GM18858 (cell line): ENCODE measurements at regions not wholly inside any gene's neighbourhood (a gene's known extent, or its start where the extent isn't known, plus 50 kb on each side); places are given as distances from the start of the nearest gene placed in this dataset.

ENCODE experiments used
- ATAC-seq: cut with Tn5 transposase; IDR thresholded peaks from one replicate; pipeline ENCODE4 v1.9.1; 2021; ENCODE audit not compliant: unreplicated experiment

- ATAC-seq, result no peak
These were observed 874.6 kb upstream of the PRMT6 start for GRCh38 chr1:106181866-106182265.

- no peak for ATAC-seq
These were observed 871.4 kb upstream of the PRMT6 start for GRCh38 chr1:106185089-106185488.

DNA sequence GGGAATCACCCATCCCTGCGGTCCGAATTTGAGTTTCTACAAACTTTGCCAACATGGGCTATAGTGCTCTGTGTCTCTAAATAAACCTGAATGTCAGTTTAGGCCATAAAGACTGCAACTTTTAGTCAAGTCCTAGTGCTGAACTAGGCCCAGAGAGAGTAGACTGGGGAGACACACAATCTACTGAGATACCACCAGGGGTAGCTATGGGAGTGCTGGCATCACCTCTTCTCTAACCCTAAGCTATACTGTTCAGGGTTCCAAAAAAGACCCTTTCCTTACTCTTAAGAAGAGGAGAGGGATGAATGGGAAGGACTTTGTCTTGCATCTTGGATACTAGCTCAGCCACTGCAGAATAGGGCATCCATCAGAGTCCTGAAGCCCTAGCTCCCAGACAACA lies 866.7 kb upstream of the PRMT6 start:
- ATAC-seq, result no peak

DNA sequence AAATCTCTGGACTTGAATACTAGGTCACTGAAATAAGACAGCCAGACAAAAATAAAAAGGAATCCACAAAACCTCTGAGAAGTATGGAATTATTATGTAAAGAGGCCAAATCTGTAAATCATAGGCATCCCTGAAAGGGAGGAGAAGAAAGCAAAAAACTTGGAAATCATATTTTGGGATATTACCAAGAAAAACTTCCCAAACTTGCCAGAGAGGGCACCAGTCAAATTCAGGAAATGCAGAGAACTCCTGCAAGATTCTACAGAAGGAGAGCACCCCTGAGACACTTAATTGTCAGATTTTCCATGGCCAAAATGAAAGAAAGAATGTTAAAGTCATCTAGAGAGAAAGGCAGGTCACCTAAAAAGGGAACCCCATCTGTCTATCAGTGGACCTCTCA lies 862.3 kb upstream of the PRMT6 start:
- no peak for ATAC-seq

DNA sequence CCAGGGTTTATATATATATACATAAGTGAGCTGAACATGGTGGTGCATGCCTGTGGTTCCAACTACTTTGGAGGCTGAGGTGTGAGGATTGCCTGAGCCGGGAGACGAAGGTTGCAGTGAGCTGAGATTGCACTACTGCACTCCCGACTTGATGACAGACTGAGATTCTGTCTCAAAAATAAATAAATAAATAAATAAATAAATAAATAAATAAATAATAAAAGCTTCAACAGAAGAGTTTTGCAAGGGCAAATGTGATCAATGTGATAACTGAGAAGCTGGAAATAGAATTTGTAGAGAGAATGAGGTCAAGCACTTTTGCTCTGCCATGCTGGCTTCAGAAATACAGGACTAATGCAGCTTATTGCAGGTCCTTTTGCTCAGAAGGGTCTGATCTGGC lies 855.8 kb upstream of the PRMT6 start:
- ATAC-seq, result no peak

DNA sequence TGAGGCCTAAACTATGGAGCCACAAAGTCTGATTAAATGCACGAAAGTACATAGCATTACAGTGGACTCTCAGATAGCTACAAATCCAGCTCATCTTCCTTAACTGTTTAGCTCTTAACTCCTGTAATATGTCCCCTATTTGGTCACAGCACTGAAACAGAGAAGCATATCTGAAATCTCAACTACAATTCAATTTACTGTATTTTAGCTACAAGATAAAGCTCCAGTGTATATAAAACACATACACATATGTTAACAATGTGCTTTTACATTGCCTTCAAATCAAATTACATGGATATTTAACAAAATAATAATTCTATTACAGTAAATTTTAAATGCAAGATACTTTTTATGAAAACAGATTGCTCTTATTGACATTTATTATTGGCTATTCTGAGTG lies 849.3 kb upstream of the PRMT6 start:
- ATAC-seq, result no peak

GRCh38 chr1:106217765-106218164 lies 838.7 kb upstream of the PRMT6 start:
- ATAC-seq, result no peak

DNA sequence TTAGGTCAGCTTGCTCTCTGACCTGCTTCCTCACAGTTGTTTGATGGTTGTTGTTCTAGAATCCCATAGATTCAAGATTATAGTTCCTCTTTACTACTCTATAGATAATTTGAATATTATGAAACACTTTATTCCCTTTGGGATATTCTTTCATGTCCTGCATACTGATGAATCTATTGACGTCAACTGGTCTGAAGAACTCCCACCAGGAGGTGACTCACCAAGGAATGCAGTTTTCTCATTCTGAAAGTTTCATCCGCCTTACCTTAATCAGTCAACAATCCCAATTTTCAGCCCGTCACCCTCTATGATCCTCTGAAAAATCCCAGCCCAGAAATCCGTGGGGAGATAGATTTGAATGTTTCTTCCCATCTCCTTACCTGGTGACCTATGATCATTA lies 834.1 kb upstream of the PRMT6 start:
- ATAC-seq, result no peak

GRCh38 chr1:106223213-106223612 lies 833.3 kb upstream of the PRMT6 start:
- ATAC-seq, result no peak

DNA sequence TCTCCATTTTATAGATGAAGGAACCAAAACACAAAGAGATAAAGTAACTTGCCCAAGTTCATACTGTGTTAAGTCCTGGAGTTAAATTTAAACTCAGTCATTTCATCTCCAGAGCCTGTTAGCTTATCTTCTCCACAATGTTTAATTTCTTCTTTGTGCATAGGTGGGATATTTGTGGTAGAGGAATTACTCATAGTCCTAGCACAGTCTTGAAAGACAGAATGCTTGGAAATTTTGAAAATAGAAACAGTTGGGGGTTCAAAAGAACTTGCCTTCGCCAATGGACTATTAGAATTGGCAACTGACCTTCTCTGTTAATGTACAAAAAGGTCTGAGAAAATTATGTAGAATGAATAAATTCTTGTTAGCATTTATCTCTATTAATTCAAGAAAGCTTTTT lies 832.0 kb upstream of the PRMT6 start:
- no peak for ATAC-seq

GRCh38 chr1:106225403-106225802 lies 831.1 kb upstream of the PRMT6 start:
- ATAC-seq, result no peak

- ATAC-seq, result no peak
These were observed 829.9 kb upstream of the PRMT6 start for GRCh38 chr1:106226550-106226949.

- ATAC-seq, result no peak
These were observed 824.3 kb upstream of the PRMT6 start for GRCh38 chr1:106232128-106232527.

GRCh38 chr1:106233511-106233910 lies 823.0 kb upstream of the PRMT6 start:
- no peak for ATAC-seq

DNA sequence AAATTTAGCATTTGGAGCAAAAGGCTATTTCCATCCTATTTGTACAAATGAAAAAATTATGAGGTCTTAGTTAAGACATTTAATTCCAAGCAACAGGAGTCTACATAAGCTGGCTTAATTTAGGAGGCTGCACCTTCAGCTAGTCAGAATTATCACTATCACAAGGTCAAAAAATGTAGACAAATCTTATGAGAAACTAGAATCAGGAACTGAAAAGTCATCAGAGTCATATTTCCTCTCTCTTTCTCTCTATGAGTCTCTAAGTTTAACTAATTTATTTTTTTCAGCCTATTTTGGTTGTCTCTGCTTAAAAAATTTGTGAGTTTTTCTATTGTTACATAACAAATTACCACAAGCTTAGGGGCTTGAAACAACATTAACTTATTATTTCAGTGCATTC lies 807.1 kb upstream of the PRMT6 start:
- ATAC-seq, result peak; percentile 74

DNA sequence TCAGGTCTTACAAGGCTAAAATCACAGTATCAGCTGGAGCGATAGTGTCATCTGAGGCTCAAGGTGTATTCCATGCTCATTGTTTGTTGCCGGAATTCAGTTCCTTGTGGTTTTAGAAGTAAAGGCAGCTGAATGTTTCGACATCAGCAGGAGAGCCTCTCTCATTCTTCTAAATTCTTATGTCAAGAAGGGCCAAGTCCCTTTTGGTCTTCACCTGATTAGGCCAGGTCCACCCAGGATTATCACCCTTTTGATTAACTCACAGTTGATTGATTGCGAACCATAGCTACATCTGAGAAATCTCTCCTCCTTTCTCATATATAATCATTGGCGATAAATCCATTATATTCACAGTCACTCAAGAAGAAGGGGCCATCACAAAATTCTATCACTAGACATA lies 806.7 kb upstream of the PRMT6 start:
- ATAC-seq, result no peak

DNA sequence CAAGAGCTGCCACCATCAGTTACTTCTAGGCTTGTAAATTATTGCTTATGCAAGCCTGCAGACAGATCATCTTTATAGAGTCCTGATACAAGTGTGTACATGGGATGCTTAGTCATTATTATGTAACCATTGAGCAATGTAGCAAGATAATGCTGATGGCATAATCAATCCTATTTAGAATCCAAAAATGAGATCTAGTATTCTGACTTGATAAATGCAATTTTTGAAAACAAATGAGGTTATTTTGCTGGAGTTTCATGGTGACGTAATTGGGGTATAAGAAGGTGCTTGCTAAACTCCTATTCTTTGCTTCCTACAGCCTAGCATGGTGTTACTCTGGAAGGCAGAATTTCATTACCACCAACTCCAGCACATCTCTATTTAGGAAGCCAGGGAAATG lies 801.7 kb upstream of the PRMT6 start:
- ATAC-seq, result no peak

- no peak for ATAC-seq
These were observed 789.7 kb upstream of the PRMT6 start for GRCh38 chr1:106266786-106267185.

- ATAC-seq, result no peak
These were observed 788.4 kb upstream of the PRMT6 start for GRCh38 chr1:106268070-106268469.

DNA sequence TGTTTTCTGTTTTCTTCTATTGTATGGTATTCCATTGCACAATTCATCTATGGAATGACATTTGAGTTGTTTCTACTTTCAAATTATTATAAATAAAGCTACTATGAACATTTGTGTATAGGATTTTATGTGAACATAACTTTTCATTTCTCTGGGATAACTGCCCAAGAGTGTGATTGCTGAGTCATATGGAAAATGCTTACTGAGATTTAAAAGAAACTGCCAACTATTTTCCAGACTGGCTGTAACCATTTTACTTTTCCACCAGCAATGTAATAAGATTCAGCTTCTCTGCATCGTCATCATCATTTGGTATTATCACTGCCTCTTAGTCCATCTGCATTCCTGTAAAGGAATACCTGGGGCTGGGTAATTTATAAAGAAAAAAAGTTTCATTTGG lies 779.6 kb upstream of the PRMT6 start:
- no peak for ATAC-seq

GRCh38 chr1:106277786-106278185 lies 778.7 kb upstream of the PRMT6 start:
- no peak for ATAC-seq

DNA sequence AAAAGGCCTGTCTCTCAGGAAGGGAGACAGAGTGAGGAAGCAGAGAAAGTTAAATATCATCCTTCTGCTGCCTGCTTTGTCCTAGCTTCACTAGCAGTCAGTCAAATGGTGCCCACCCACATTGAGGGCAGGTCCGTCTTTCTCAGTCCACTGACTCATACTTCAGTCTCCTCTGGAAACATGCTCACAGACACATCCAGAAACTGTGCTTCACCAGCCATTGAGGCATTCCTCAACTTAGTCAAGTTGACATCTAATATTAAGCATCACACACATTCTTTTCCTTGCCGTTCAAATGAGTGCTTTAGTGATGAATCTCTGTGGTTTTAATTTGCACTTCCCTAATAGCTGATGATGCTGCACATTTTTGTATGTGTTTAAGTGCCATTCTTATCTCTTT lies 777.8 kb upstream of the PRMT6 start:
- ATAC-seq, result no peak

DNA sequence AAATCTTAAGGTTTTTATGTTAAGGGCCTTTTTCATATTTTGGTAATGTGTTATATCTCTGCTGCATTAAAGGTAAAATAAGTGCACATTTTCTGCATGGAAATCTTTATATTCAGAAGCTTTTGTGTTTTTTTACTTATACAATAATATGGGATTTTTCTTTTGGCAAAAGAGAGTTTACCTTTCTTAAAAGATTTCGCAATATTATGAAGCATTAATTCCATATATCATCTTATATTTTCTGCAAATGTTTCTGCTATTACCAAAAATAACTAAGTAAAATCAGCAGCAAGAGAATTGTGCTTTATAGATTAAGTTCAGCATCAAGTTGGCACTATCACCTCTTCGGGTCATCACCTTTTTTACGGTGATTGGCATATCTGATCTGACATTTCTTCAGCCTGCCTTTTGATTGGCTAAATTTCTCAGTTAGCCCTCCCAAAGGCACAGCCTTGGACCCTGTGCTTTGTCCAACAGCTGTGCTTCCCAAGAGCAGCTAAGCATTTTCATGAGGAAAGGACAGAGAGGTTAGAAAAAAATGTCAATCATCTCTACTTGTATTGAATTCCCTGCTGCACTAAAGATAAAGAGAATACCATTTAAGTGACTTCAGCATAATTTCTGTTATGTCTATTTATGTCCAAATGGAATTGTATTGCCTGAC lies 767.1 kb upstream of the PRMT6 start:
- ATAC-seq, result no peak
